NCI-H146 (cell line): ENCODE measurements at regions not wholly inside any gene's neighbourhood (a gene's known extent, or its start where the extent isn't known, plus 50 kb on each side); places are given as distances from the start of the nearest gene placed in this dataset.
"Not testable (repeated sequence)": the region's sequence is repeated elsewhere in the genome, so short reads cannot be mapped to it uniquely, and the experiment has no call there.

ENCODE experiments used
- DNase-seq: peaks from one replicate; lab custom pipeline; 2025; lab: John Stamatoyannopoulos, UW

- no peak for DNase-seq
Measured at GRCh38 chr2:125867908-125868307, 788.0 kb upstream of the GYPC start.

DNA sequence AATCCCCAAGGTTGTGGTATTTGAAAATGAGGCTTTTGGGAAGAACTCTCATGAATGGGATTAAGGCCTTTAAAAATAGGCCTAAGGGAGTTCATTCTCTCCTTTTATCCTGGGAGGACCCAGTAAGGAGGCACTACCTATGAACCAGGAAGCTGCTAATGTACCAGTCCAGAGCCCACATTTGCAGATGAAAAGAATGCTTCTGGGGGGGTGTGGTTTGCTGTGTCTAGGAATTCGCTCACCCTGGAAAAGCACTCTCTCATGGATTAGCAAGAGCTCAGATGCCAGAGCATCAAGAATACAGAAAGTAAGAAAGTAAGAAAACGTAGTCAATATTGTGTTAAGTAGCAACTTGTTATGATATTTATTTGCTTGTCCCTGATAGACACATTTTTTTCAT is 785.7 kb upstream of the GYPC start:
- DNase-seq: no peak

DNA sequence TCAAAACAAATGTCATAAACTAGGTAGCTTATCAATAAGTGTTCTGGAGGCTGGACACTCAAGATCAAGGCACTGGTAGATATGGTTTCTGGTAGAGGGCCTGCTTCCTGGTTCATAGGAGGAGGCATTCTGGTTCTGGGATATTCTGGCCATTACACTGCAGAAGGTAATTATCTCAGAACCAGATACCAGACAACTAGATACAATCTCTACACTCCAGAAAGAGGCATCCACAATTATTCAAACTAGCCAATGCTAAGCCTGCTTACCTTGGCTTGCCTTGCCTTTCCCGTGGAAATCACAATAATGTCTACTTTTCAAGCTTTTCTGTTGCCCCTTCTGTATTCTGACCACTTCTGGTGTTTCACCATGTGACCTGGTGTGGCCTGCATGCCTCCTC is 785.2 kb upstream of the GYPC start:
- DNase-seq: no peak

GRCh38 chr2:125874564-125874963 is 781.4 kb upstream of the GYPC start:
- DNase-seq: no peak

DNA sequence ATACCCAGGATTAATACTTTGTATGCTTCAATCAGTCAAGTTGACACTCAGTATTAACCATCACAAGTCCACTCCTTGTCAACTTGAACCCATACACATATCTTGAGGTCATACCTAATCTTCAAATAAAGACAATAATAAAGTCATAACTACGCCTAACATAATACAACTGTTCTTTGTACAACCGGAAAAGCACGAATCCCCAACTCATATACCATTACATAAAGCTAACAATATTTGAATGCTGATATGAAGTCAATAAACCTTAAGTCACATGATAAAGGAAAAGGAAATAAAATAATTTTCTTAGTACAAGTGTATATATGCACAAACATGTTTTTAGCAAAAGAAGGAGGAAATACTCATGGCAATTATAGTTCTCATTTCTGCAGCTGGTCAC is 770.6 kb upstream of the GYPC start:
- DNase-seq: no peak

DNA sequence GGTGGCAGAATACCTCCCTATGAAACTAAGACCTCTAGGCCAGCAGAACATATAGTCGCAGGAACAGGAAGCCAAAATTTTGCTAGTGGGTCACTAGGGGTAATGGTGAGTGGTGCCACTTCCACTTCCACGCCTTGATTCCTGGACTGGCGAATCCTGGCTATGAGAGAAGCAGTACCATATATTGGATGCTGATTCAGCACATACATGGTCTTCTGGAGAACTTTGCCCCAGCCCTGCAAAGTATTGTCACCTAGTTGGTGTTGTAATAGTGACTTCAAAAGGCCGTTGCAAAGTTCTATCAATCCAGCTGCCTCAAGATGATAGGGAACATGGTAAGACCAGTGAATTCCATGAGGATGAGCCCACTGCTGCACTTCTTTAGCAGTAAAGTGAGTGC is 769.8 kb upstream of the GYPC start:
- DNase-seq: no peak

DNA sequence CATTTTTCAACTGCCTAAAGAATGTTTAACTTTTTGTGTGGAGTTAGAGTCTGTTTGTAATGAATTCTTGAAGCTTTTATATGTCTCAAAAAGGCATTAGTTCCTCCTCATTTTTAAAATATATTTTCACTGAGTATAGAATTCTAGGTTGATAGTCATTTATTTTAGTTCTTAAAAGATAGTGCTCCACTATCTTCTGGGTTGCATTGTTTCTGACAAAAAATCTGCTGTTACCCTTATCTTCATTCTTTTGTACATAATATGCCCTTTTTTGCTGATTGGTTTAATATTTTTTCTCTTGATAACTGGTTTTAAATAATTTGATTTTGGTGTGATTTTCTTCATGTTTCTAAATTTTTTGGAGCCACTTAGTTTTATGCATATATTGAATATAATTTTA is 754.7 kb upstream of the GYPC start:
- DNase-seq: no peak

- DNase-seq: no peak
Measured at GRCh38 chr2:125925891-125926546, 729.9 kb upstream of the GYPC start.

DNA sequence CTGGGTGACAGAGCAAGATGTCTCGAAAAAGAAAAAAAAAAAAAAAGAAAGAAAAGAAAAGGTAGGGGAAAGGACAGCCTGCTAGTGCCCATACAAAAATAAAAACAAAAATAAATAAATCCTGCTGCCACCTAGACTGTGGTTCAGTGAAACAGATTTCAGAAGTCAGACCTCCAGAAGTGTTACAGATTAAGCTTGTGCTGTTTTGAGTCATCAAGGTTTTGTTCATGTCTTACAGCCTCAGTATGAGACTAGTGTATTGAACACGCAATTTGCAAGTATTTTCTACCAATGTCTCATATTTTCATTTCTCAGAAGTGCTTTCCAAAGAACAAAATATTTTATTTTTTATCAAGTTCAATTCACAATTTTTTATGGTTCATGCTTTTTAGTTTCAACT is 720.4 kb upstream of the GYPC start:
- no peak for DNase-seq

GRCh38 chr2:125942585-125943424 is 713.2 kb upstream of the GYPC start:
- no peak for DNase-seq

- DNase-seq: no peak
Measured at GRCh38 chr2:125959047-125959446, 696.9 kb upstream of the GYPC start.

GRCh38 chr2:125961739-125962138 is 694.2 kb upstream of the GYPC start:
- DNase-seq: no peak

DNA sequence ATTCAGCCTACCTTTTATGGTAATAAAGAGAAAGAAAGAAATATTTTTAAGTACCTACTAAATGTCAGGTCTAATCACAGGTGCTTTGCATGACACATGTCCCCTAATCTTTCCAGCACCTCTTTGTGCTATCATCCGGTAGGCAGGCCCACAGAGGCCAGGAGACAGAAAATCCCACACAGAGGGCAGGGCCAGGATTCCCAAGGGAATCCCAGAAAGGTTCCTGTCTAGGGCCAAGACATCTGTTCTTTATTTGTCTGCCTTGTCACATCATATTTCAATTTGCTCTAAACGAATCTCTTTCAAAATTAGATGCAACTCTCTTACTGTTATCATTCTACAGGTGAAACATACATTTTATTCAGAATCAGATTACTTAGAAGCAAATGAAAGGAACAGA is 676.1 kb upstream of the GYPC start:
- DNase-seq: no peak

DNA sequence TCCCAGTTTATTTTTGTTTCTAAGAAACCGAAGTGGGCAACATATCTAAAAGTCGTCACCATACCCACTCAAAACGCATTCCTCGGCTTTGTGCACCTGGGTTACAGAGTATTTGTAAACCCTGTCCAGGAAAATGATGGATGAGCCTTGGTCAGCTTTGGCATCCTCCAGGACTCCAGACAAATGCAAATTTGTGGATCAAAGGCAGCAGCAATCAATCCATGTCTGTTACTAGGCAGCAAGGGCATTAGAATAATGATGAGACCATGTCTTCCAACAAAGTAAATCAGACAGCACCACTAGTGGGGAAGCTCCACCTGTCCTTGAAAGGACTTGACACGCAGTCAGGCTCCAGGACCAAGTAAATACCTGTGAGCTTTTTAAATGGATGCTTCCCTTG is 672.6 kb upstream of the GYPC start:
- no peak for DNase-seq

- DNase-seq: no peak
Measured at GRCh38 chr2:126029316-126029715, 626.6 kb upstream of the GYPC start.

DNA sequence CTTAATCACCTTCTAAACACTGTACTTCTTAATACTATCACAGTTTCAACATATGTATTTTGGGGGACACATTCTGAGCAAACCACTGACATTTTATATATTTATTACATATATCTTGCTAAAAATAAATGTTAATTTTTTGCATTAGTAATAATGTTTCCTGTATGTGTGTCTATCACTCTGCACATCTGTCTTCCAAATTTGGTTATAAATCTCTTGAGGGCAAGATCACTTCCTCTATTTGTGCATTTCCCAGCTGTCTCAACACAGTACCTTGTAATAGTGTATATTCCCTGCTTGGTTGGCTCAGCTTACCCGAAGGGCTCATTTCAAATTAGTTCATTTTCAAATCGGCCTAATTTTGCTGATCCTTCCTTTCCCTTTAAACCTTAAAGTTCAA is 617.1 kb upstream of the GYPC start:
- no peak for DNase-seq

GRCh38 chr2:126041391-126042047 is 614.4 kb upstream of the GYPC start:
- no peak for DNase-seq

GRCh38 chr2:126042089-126042488 is 613.9 kb upstream of the GYPC start:
- no peak for DNase-seq

DNA sequence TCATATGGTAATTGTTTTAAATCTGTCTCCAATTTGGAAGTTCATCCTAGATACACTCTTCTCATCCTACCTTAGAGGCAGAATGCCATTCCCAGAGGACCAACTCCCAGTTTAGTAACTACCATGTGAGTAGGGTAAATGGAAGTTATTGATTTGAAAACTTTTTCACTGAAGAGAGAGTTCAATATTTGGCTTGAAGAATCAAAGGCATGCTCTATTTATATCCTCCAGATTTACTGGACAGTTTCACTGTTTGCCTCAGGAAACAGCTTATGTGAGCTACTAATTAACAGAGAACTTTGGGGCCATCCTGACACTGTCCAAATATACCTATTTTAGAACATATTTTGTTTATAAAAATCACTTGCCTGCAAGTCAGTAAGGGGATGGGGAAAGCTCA is 607.2 kb upstream of the GYPC start:
- no peak for DNase-seq

DNA sequence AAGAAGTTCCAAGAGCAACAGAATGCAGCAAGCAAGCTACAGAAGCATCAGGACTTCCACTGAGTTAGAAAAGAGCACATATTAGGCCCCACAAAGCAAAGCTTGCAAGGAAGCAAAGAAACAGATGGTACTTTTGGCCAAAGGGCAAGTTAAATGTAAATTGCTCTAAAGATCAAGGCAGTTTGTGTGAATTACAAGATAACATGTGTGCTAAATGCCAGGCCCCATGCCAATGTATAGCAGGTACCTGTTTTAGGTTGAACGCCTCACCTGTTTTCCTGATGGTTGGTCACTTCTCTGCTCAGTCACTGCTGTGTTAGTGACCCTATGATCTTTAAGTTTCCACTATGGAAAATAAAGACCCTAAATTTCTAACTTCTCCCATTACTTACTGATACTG is 606.5 kb upstream of the GYPC start:
- DNase-seq: no peak

DNA sequence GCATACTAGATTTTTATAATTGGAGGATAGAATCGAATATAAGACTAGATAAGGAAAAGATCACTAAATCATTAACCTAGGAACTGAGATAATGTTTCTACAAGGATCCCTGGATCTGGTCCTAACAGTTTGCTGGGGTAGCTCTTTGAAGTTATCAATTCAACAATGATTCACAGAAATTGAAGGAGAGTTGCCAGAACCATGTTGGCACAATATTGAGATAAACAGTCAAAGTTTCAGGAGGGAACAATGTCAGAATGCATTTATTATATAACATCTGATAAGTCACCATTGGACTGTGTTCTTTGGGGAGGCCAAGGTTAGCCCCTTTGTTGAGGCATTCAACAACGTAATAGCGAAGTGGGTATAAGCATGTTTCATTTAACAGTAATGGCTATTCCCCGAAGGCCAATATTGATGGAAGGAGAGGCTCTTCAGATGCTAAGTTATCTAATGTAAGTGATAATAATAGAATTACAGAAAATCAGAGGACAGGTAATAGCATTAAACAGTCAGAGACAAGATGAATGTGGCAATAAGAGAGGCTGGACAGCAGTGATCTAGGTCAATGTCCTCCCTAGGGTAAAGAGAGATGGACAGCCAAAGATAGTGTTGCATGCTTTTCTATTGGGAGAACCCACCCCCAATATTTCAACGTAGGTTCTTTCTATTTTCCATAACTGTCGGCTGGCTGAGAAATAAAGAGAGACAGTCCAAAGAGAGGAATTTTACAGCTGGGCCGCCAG is 604.8 kb upstream of the GYPC start:
- DNase-seq: no peak

- not testable (repeated sequence) for DNase-seq
Measured at GRCh38 chr2:126051737-126052240, 604.2 kb upstream of the GYPC start.
